ENCODE measurements at regions not wholly inside any gene's neighbourhood (a gene's known extent, or its start where the extent isn't known, plus 50 kb on each side); places are given as distances from the start of the nearest gene placed in this dataset.

- TF ChIP-seq REST (IDR thresholded peaks at IDR 0.05; ENCODE audit: borderline replicate concordance) (no peak), REST (CRISPR knock-in tag; IDR thresholded peaks at IDR 0.05; ENCODE audit: low read depth) (no peak), NBN (IDR thresholded peaks at IDR 0.05; ENCODE audit: low read depth) (no peak), TRIM24 (IDR thresholded peaks at IDR 0.05) (no peak), FOXA3 (CRISPR knock-in tag; conservative IDR thresholded peaks at IDR 0.05 in 1 of 2, IDR thresholded peaks at IDR 0.05 in 1 of 2) (no peak), IRF1 (CRISPR knock-in tag; IDR thresholded peaks at IDR 0.05; ENCODE audit: borderline replicate concordance) (no peak), MLX (CRISPR knock-in tag; conservative IDR thresholded peaks at IDR 0.05) (no peak), PTTG1 (tag; IDR thresholded peaks at IDR 0.05; ENCODE audit: low read depth) (no peak), YY1 (IDR thresholded peaks at IDR 0.05; ENCODE audit: borderline replicate concordance in 1 of 3, control insufficient read depth in 1 of 3, extremely low read depth in 1 of 3, insufficient read depth in 3 of 3, insufficient read length in 1 of 3, insufficient replicate concordance in 2 of 3, low read depth in 1 of 3, low read length in 2 of 3) (no peak), POLR2H (tag; IDR thresholded peaks at IDR 0.05; ENCODE audit: low read depth) (no peak)
Measured at GRCh38 chr16:35480361-35480760, 2020.9 kb downstream of the TP53TG3F start (continued).

Measured in K562 (cell line).